Activated CD4-positive, alpha-beta T cell treated with anti-CD3 and anti-CD28 coated beads, Interleukin-2, amount 50 U/mL, for 1 hour (primary cell): ENCODE measurements at regions not wholly inside any gene's neighbourhood (a gene's known extent, or its start where the extent isn't known, plus 50 kb on each side); places are given as distances from the start of the nearest gene placed in this dataset.
"Not testable (repeated sequence)": the region's sequence is repeated elsewhere in the genome, so short reads cannot be mapped to it uniquely, and the experiment has no call there.

Source experiments
- DNase-seq: peaks from one replicate; pipeline ENCODE4 v3.0.0-alpha.2; 2020

DNA sequence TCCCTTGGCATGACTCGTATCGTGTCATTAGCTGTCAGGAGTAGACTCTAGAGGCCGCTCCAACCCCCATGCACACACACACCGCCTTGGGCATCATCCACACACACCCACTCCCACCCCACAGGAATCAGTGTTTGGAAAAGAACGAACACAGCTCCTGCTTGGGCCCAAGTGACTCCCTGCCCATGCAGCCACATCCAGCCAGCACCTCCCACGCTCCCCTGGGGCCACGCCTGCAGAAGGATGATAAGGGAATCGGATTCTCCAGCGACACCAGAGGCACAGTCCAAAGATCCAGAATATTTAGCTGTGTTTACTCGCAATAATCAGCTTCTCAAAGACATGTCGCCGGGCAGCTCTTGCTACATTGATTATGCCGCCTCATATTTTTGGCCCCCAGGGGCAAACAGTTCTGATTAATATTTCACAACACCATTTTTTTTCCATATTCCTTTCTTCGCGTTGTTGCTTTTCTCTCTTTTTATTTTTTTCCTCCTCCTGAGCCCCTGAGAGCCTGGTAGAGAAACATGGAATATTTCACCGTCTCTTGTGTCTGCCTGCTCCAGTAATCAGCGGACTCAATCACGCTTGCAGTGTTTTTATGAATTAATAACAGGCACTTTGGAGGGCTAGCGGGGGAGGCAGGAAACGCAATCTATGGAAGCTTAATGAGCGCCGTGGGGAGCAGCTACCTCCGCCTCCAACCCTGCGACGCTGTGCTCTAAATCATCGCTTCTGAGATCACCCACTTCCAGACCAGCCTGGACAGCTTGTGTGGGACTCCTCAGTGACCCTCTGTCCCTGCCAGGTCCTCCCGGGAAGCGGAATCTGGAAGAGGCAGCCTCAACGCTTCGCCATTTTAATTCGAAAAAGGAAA lies 221.4 kb downstream of the TLE3 start:
- DNase-seq, result no peak

DNA sequence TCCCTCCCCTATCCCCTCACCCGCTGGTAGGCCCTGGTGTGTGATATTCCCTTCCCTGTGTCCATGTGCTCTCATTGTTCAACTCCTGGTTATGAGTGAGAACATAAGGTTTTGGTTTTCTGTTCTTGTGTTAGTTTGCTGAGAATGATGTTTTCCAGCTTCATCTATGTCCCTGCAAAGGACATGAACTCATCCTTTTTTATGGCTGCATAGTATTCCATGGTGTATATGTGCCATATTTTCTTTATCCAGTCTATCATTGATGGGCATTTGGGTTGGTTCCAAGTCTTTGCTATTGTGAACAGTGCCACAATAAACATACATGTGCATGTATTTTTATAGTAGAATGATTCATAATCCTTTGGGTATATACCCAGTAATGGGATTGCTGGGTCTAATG lies 217.8 kb downstream of the TLE3 start:
- not testable (repeated sequence) for DNase-seq

DNA sequence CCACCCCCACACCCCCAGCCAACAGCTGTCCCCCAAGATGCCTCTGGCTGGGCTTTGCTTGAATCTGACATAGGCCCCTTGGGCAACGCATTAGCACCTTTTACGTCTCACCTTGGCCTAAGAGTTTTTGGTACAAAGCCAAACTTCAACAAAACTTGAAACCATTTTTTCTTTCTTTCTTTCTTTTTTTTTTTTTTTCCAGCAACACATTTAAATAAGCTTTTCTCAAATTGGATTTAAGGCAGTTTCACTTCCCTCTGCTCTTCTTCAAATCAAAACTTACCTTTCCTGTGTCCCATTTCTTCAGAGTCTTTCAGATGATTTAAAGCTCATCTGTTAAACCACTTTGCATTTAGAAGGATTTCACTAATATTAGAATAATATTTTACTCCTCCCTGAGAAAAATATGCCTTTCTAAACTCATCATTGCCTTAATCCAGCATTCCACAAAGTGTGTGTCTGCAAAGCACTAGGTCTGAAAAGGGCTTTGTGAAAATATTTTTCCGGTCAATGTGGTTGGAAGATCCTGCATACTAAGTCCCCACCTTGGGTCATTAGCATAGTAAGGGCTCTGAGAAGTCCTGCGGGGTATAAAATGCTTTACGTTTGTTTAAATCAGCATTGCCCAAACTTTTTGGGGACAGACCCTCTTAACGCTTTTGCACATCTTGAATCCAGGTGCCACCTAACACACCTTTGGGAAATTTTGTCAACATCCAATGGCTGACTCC lies 217.0 kb downstream of the TLE3 start:
- DNase-seq, result no peak

DNA sequence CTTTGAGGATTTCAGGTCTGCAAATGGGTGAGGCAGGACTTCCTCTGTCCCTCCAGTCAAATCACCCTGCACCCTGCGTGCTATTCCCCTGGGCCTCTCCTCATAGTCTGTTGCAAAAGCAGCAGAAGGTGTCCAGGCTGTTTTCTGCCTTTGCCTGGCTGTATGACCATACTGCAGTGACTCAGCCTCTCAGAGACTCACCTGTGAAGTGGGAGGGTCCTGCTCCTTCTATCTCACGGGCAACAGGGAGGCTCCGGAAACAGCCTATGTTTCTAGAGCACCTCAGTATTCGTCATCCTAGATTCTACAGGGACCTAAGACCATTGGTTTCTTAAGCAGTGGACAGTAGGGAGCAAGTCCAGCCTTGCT lies 216.4 kb downstream of the TLE3 start:
- DNase-seq, result no peak

DNA sequence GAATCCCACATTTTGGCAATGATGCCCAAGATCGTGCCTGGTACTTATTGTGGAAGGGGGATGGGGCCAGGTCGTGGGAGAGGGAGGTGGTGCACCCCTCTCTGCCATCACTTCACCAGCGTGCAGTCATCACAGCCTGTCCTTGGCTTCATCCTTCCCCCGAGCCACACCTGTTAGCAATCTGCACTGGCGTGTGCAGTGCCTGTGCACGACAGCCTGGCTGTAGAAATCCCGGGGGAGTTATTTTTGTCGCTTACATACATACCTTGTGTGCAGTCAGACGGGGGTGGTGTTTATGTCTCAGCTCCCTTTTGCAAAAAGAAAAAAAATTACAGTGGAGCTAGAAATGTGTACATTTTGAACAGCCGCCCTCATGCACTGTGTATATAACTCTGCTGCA lies 216.0 kb downstream of the TLE3 start:
- DNase-seq, result no peak

DNA sequence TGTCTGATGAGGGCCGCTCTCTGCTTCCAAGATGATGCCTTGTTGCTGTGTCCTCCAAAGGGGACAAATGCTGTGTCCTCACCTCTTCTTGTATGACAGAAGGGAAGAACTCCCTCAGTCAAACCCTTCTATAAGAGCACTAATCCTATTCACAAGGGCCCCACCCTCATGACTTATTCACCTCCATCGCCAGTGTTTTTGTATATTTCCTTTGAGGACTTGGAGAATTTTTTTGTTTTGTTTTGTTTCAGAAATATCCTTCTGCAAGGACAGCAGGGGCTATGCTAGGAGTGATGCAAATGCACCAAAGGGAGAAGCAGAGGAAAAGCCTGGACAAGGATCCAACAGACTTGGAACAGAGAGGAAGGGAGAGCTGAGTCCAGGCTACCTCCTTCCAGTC lies 214.4 kb downstream of the TLE3 start:
- no peak for DNase-seq

DNA sequence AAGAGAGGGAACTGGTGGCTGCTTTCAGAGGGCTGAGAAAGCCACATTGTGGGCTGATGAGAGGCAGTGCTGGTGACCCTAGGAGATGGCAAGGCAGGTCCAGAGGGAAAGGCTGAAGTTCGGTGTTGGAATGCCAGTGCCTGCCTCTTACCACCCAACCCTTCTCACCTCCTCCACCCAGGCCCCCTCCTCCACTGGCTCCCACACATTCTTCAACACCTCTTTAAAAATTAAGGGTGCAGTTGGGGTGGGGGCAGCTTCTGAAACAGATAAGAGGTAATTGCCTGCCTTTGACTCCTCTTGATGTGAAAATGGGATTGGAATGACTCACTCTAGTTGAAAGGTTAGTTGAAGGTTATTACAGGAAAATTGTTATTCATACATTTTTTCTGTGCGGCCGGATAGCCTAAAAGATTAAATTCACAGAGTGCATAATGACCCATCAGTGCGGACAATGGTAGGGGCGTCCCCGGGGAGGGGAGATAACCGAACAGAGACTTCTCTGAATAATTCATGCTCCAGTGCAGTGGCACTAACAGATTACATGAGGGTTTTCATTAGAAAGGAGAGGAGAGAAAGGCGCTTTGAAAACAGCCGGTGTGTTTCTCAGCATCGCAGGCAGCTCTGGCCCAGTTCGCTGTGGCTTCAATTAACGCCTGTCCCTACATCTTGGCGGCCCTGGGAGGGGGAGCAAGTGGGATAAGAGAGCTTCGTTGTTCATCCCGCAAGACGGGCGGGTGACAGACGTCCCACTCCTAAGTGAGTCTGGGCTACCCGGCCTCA lies 212.4 kb downstream of the TLE3 start:
- DNase-seq, result no peak

DNA sequence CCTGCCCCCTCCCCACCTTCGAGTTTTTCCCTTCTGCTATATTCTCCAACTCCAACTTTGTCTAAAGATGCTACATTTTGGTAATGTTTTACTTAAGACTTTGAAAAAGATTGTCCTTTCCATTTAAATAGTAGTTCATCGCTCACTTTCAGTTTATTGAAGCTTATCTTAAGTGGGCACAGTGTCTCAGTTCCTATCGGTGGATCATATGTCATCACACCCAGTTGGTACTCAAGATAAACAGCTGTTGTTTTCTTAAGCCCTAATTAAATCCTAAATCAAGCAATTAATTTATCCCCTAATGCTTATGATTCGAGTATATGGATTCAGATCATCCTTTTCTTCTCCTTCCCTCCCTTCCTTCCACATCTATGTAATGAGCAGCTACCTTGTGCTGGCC lies 210.7 kb downstream of the TLE3 start:
- DNase-seq, result no peak

DNA sequence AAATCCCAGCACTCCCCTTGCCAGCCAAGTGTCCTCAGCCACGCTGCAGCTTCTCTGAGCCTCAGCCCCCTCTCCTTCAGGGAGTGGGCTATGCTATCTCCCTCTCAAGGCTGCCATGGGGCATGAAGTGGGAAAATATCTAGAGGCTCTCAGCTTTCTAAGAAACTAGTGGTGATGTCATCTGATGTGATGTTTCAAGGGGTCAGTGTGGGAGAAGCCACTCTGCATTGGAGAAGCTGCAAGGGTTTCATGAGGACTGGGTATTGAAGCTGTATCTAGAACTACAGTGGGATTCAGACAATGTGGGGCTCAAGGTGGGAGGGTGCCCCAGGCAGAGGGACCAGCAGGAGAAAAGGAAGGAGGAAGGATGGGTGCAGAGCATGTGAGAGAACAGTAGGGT lies 210.2 kb downstream of the TLE3 start:
- DNase-seq, result no peak

DNA sequence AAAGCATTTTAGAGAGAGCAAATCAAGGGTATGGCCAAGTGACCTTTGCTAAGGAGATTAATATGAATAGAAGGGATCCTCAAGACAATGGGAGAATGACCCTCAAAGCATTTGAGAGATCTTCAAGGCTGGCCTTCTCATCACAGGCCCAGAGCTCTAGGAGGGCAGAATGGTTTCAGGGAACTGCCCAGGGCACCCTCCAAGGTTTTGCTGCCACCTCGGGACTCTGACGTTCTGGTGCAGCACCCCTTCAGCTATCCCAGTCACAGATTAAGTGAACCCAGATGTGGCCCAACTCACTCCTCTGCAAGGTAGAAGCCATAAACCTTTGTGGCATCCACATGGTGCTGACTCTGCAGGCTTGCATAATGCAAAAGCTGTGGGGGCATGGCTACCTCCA lies 209.3 kb downstream of the TLE3 start:
- DNase-seq, result no peak

DNA sequence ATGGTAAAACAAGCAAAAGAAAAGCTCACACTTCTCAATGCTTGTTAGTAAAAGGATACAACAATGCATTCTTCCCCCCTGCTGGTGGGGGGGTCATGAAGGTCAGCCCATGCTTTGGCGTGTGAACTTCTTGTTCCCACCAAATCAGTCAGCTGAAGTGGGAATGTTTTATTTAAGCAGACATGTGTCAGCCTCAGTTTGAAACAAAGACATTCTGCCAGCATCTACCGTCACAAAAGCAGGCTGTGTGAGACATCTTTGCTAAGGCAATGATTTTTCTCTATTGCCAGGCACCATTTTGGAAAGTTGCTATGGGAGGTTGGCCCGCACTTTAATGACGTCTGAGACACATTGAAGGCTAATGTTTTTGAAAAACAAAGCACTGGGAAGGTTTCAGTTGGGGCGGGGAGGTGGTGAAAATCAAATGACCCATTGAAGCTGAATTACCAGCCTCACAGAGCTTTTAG lies 206.6 kb downstream of the TLE3 start:
- no peak for DNase-seq

DNA sequence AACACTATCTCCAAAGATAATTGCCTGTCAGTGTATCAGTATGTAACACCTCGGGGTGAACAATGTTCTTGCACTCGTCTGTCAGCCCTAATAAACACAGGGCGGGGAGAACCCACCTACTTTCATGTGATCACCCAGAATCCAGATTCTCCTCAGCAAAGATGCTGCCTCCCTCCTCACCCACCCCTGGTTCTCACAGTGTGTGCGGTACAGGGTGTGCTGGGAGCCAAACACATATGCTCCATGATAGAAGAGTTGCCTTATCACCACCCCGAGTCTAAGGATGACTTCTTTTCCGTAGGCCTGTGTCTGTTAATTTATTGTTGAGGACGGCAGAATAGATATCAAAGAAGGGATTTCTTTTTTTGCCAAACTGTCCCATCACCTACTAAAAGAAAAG lies 206.1 kb downstream of the TLE3 start:
- no peak for DNase-seq

DNA sequence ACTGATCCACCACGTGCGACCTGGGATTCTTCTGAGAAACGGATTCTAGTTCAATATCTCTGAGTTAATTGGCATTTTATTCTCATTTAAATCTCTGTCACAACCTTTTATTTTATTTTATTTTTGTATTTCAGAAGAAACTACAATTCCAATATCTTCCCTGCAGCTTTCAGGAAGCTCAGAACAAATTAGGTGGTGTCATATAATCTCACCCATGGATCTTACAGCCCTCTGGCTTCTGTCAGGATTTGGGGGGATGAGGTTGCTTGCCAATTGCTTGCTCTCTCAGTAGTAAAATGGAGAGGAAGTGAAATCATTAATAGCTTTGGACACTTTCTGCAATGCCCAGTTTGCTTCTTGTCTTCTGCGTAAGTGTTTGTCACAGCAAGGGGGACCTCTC lies 205.4 kb downstream of the TLE3 start:
- DNase-seq, result no peak

DNA sequence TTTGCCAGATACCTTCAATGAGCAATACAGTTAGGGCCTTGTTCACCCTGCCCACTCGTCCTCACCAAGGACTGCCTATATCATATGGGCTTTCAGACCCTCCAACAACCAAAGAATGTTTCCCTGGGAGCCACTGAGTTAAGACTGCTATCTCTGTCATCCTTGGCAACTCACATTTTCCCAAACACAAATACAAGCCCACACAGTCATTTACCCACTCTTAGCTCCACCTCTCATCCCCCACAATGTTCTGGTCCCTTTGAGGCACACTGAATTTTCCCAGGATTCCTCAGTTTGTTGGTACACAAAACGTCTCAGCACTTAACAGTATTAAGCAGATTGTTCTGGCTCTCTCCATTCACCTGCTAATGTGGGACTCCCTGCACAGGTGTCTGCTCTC lies 204.6 kb downstream of the TLE3 start:
- no peak for DNase-seq

DNA sequence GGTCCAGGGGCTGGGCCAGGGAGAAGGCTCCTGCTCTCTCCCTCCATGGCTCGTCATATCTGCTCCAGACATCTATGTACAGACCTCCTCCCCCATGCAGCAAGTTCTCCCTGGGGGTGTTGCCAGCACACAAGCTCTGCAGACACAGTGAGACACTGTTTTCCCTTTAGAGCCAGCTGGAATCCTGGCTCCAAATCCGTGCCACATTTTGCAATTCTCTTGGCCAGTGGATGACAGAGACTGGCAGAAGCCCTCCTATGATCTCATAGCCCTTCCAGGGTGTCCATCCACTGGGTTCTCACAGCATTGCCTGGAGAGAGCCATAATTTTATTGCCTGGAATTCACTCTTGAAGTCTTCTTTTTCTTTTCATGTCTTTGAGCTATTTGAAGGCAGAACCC lies 203.9 kb downstream of the TLE3 start:
- DNase-seq, result no peak

DNA sequence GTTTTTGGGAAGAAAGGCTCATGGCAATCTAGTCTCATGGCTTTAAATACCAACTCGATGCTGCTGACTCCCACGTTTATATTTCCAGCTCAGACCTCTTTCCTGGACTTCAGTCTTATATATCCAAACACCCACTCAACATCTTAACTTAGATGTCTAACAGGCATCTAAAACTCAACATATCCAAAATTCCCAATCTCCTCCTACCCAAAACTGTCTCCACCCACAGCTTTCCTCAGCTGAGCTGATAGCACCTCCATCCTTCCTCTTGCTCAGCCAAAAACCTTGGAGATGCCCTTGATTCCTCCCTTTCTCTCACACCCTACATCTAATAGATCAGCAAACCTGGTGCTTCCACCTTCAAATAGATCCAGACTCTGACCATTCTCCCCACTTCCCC lies 202.5 kb downstream of the TLE3 start:
- DNase-seq, result no peak

DNA sequence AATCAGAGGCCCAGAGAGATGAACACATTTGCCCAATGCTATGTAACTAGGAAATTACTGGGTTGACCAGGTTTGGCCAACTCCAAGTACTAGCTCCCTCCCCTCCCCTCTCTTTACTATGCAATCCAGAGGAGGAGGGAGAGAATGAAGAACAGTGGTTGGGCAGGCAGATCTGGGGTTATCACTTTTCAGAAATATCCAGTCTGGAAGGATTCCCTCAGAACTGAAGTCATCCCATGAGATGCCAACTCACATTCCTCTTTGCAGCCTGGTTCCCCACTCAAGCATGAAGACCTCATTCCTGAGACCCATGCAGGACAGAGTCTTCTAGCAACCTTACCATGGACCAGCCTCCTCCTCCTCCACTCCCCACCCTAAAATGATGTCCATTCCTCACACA lies 201.1 kb downstream of the TLE3 start:
- no peak for DNase-seq

DNA sequence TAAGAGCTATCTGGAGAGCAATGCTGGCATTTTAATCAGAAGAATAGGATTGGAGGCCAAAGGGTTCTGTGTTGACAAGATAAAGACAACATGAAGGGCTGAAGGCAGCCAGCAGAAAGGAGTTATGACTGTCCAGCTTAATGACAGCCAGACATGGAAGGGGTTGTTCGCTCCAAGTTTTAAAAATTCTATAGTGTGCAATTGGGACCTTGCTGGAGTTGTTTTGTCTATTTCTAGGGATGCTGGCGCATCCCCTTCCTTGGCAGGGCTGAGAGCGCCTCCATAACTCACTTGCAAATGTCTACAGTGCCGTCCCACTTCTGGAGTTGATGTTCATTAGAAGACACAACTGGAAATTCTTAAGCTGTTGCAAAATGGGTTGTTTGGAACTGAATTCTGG lies 200.7 kb downstream of the TLE3 start:
- DNase-seq, result no peak

DNA sequence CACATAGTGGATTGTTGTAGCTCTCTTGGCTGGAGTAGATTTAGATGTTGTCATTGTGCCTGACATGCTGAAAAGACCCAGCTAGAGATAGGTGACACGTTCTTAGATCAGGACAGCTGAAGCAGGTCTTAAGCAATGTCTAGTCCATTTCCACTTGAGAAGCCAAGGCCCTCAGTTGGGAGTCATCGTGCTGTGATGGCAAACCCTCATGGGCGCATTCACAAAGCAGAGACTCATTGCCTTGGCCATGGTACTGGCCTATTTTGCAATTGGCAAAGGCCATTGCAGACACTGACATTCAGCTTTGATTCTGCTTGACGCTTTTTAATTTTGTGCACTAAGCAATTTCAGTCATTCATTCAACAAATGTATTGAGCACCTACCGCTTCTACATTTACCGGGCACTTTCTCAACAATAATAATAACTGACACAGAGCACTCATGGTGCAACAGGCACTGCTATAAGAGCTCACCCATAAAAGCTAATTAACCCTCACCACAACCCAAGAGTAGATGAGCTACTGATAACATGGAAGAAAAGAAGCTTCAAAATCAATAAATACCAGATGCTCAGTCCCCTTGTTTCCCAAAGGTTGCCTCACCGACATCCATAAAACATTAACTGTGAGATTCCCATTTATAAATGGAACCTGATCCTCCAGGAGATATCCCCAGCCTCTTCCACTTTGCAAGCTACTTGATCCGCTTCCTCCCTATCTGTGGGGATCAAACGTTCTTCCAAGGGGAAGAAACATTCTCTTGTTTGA lies 200.1 kb downstream of the TLE3 start:
- DNase-seq, result no peak

DNA sequence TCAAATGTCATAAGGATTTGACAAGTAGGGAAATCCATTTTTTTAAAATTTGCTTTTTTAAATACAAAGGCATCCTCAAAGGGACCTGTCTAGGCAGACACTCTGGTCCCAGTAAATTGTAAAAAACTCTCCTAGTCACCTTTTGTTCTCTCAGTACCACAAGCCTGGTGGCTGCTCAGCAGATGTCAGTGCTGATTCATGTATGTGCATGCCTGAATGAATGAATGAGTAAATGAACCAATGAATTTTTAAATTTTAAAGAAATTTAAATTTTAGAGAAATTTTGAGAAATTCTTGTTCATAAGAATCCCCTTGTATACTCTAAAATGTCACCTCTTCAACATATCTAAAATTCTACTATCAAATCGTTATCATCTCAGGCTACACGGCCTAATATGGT lies 199.5 kb downstream of the TLE3 start:
- DNase-seq, result no peak

DNA sequence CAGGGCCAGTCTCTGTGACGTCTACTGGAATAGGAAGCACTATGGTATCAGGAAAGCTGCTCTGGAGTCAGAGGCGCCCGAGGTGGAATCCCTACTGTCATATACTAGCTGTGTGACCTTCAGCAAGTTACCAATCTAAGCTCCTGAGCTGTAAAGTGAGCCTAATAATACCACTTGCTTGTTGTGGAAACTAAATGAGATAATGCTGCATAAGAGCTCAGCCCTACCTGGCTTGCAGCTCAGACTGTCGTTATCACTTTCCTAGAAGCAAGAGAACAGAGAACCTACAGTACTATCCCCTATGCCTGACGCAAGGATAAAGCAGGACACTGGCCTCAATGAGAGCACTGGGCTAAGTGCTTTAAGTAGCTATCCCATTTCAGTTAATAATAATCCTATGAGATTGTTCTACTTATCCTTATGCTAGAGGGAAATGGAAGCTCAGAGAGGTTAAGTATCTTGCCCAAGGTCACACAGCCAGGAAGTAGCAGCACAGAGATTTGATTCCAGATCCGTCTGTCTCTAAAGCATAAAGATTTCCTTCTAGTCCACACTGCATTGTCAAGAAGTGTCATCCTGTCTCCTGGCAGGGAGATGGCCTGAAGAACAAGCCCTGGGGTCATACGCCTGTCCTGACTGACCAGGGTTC lies 195.2 kb downstream of the TLE3 start:
- DNase-seq, result no peak
